ENCODE measurements at regions not wholly inside any gene's neighbourhood (a gene's known extent, or its start where the extent isn't known, plus 50 kb on each side); places are given as distances from the start of the nearest gene placed in this dataset.

GRCh38 chr14:71555654-71556559 lies 376.3 kb upstream of the RGS6 start:
- TF ChIP-seq CTCF (IDR thresholded peaks at IDR 0.05) (no peak), POLR2A (IDR thresholded peaks at IDR 0.05) (no peak)

All from lower leg skin (tissue), 3 donors.